Keratinocyte (primary cell): ENCODE measurements at regions not wholly inside any gene's neighbourhood (a gene's known extent, or its start where the extent isn't known, plus 50 kb on each side); places are given as distances from the start of the nearest gene placed in this dataset.

Source experiments
- DNase-seq: peaks from one replicate; pipeline ENCODE4 v3.0.0-alpha.2; 2011; ENCODE audit warnings: low read depth, missing footprints, low spot score
- FAIRE-seq: peaks from 2 replicates; lab custom pipeline; 2011; peaks lifted over from hg19 to GRCh38; lab: Jason Lieb, UNC
- H2AFZ ChIP-seq: 2 replicates; pipeline ENCODE4 v1.6.0; 2012; ENCODE audit warnings: low read length, control low read depth, inconsistent platforms; ENCODE audit not compliant: control insufficient read depth
- H3K27ac ChIP-seq: 2 replicates; pipeline ENCODE4 v1.5.1; 2011; ENCODE audit warnings: low read length; ENCODE audit not compliant: control insufficient read depth, insufficient read depth
- H3K27me3 ChIP-seq: 3 replicates; pipeline ENCODE4 v1.6.0; 2011; ENCODE audit warnings: low read length; ENCODE audit not compliant: control insufficient read depth, insufficient read depth; ENCODE audit errors: extremely low read depth
- H3K36me3 ChIP-seq, 2 experiments: 2 replicates in 1 of 2; 3 replicates in 1 of 2; pipeline ENCODE4 v1.5.1; 2011; ENCODE audit warnings: low read length in 2 of 2, mild to moderate bottlenecking in 1 of 2; ENCODE audit not compliant: control insufficient read depth in 2 of 2, insufficient read depth in 2 of 2; ENCODE audit errors: extremely low read depth in 1 of 2
- H3K4me1 ChIP-seq: 3 replicates; pipeline ENCODE4 v1.5.1; 2011; ENCODE audit warnings: low read length; ENCODE audit not compliant: control insufficient read depth, insufficient read depth; ENCODE audit errors: extremely low read depth
- H3K4me2 ChIP-seq: 3 replicates; pipeline ENCODE4 v1.6.0; 2011; ENCODE audit warnings: low read depth, low read length; ENCODE audit not compliant: control insufficient read depth, insufficient read depth; ENCODE audit errors: extremely low read depth
- H3K4me3 ChIP-seq, 3 experiments: fragments of 200-600 bp in 1 of 3; sonication (generic) in 1 of 3; 2 replicates in 2 of 3; 3 replicates in 1 of 3; pipeline ENCODE4 v1.5.1; 2011 to 2016; ENCODE audit warnings: low read length in 3 of 3, mild to moderate bottlenecking in 3 of 3, control low read depth in 2 of 3, inconsistent platforms in 1 of 3, low read depth in 1 of 3, mixed read lengths in 1 of 3, mixed run types in 1 of 3, moderate library complexity in 1 of 3; ENCODE audit not compliant: control insufficient read depth in 2 of 3, insufficient read depth in 2 of 3; ENCODE audit errors: extremely low read depth in 1 of 3
- H3K79me2 ChIP-seq: 2 replicates; pipeline ENCODE4 v1.6.0; 2012; ENCODE audit warnings: low read length; ENCODE audit not compliant: control insufficient read depth, insufficient read depth
- H3K9ac ChIP-seq: 3 replicates; pipeline ENCODE4 v1.6.0; 2011; ENCODE audit warnings: low read length; ENCODE audit not compliant: control insufficient read depth, insufficient read depth; ENCODE audit errors: extremely low read depth
- H3K9me1 ChIP-seq: 3 replicates; pipeline ENCODE4 v1.6.0; 2011; ENCODE audit warnings: low read length; ENCODE audit not compliant: control insufficient read depth, insufficient read depth; ENCODE audit errors: extremely low read depth
- H3K9me3 ChIP-seq: 2 replicates; pipeline ENCODE4 v1.5.1; 2012; ENCODE audit warnings: low read depth, low read length; ENCODE audit not compliant: control insufficient read depth
- H4K20me1 ChIP-seq: 3 replicates; pipeline ENCODE4 v1.6.0; 2011; ENCODE audit warnings: low read length; ENCODE audit not compliant: control insufficient read depth, insufficient read depth; ENCODE audit errors: extremely low read depth
- EZH2 ChIP-seq: IDR thresholded peaks from one replicate; pipeline ENCODE4 v1.6.1; 2012; ENCODE audit warnings: inconsistent platforms, mild to moderate bottlenecking, low read length, moderate library complexity
- dilution Hi-C: fragments of 300-500 bp; cut with MboI; formaldehyde crosslinking; loops from one replicate; pipeline ENCODE4 v1.7.0; 2020; ENCODE audit warnings: low sequenced_read_pairs; ENCODE audit not compliant: extremely low pct_ligation_motif_present
- TF ChIP-seq, protein P1 (sequence below), 3 experiments: IDR thresholded peaks in 1 of 3; conservative IDR thresholded peaks in 1 of 3; optimal IDR thresholded peaks in 1 of 3; 2 replicates in 2 of 3; 3 replicates in 1 of 3; pipeline versions ENCODE3 to v1.5.1; 2011; ENCODE audit warnings: low read length in 3 of 3, mild to moderate bottlenecking in 3 of 3, moderate library complexity in 2 of 3, control low read depth in 1 of 3, inconsistent platforms in 1 of 3; ENCODE audit not compliant: insufficient read depth in 2 of 3; ENCODE audit errors: extremely low read depth in 1 of 3

DNA sequence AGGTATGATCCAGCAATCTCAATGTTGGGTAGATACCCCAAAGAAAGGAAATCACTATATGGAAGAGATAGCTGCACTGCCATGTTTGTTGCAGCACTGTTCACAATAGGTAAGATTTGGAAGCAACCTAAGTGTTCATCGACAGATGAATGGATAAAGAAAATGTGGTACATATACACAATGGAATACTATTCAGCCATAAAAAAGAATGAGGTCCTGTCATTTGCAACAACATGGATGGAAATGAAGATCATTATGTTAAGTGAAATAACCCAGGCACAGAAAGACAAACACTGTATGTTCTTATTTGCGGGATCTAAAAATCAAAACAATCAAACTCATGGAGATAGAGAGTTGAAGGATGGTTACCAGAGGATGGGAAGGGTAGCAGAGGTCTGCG lies 372.4 kb upstream of the SPRED2 start:
- Histone ChIP-seq H3K9me3 (no peaks in the 10 kb centered on the region), H3K9me1 (no peaks in the 10 kb centered on the region), H3K27ac (no peak overlapping the region), H3K4me2 (no peak overlapping the region), H3K36me3 (no peaks in the 10 kb centered on the region), H3K4me3 (no peak overlapping the region), H4K20me1 (no peaks in the 10 kb centered on the region), H3K27me3 (no peaks in the 10 kb centered on the region), H3K9ac (no peak overlapping the region), H3K79me2 (no peaks in the 10 kb centered on the region), H2AFZ (no peak overlapping the region), H3K4me1 (no peaks in the 10 kb centered on the region)
- TF ChIP-seq EZH2: no peak
- TF ChIP-seq, protein P1, sequence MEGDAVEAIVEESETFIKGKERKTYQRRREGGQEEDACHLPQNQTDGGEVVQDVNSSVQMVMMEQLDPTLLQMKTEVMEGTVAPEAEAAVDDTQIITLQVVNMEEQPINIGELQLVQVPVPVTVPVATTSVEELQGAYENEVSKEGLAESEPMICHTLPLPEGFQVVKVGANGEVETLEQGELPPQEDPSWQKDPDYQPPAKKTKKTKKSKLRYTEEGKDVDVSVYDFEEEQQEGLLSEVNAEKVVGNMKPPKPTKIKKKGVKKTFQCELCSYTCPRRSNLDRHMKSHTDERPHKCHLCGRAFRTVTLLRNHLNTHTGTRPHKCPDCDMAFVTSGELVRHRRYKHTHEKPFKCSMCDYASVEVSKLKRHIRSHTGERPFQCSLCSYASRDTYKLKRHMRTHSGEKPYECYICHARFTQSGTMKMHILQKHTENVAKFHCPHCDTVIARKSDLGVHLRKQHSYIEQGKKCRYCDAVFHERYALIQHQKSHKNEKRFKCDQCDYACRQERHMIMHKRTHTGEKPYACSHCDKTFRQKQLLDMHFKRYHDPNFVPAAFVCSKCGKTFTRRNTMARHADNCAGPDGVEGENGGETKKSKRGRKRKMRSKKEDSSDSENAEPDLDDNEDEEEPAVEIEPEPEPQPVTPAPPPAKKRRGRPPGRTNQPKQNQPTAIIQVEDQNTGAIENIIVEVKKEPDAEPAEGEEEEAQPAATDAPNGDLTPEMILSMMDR (optimal IDR thresholded peaks at IDR 0.05 in 1 of 3, IDR thresholded peaks at IDR 0.05 in 1 of 3, conservative IDR thresholded peaks at IDR 0.05 in 1 of 3; ENCODE audit: extremely low read depth in 1 of 3, insufficient read depth in 2 of 3, low read length in 3 of 3): no peak
- dilution Hi-C loops: no loop called here
- FAIRE-seq: no peak
- no peak for DNase-seq

DNA sequence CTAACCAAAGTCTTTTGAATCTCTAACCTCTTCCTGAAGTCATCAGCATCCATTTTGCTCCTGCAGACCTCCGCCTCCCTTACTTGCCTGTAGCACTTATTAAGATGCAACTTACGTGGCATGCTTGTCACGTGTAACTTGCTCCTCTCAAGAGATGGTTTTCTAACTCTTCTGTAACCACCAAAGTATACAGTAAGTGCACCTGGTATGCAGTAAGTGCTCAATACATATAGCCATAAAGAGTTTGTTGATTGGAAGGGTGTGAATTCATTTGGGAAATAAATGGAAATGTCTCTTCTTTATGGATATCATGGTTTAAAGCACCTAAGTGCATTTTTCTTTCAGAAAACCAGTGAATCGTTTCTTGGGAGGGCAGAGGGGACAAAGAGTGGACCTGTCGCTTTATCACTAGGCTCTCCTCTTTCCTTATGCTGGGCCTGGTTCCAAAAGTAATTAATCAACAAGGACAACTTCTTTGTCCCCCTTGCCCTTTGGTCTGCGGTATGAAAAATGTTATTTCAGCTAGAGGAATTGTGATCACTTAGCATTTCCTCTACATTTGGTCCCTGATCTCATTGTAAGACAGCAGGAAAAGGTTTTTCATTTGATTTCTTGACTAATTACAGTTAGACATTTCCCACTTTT lies 370.0 kb upstream of the SPRED2 start:
- H2AFZ ChIP-seq: no peak overlapping the region
- no peaks in the 10 kb centered on the region for H4K20me1 ChIP-seq
- FAIRE-seq (no peak), DNase-seq (no peak)
- TF ChIP-seq, protein P1 (optimal IDR thresholded peaks at IDR 0.05 in 1 of 3, IDR thresholded peaks at IDR 0.05 in 1 of 3, conservative IDR thresholded peaks at IDR 0.05 in 1 of 3; ENCODE audit: extremely low read depth in 1 of 3, insufficient read depth in 2 of 3, low read length in 3 of 3): no peak
- TF ChIP-seq EZH2: no peak
- no peaks in the 10 kb centered on the region for H3K79me2 ChIP-seq
- no peaks in the 10 kb centered on the region for H3K4me1 ChIP-seq
- no peak overlapping the region for H3K4me2 ChIP-seq
- H3K9ac ChIP-seq: no peak overlapping the region
- no peaks in the 10 kb centered on the region for H3K9me1 ChIP-seq
- no peaks in the 10 kb centered on the region for H3K27me3 ChIP-seq
- dilution Hi-C loops: no loop called here
- H3K36me3 ChIP-seq: no peaks in the 10 kb centered on the region
- H3K27ac ChIP-seq: no peak overlapping the region
- no peaks in the 10 kb centered on the region for H3K9me3 ChIP-seq
- no peak overlapping the region for H3K4me3 ChIP-seq
